ENCODE measurements at regions not wholly inside any gene's neighbourhood (a gene's known extent, or its start where the extent isn't known, plus 50 kb on each side); places are given as distances from the start of the nearest gene placed in this dataset.
A peak's percentile ranks its signal among the peaks of the same experiment; 100 is the strongest.
"Not testable (repeated sequence)": the region's sequence is repeated elsewhere in the genome, so short reads cannot be mapped to it uniquely, and the experiment has no call there.

DNA sequence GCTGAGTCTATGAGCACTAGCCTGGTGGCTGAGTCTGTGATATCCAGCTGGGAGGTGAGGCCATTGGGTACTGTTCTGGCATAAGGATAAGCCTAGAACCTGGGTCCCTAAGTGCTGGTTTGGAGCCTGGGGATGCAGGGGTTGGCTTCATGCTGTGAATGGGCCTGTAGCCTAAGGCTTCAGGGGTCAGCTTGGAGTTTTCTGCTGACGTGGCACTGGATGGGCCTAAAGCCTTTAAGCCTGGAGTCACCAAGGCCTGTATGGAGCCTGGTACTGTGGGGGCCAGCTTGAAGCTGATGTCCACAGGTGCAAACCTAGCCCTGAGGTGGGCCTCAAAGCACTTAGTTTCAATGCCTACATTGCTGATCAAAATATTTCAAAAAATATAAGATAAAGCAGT, 979.6 kb upstream of the POU3F4 start:
- DNase-seq = no peak

DNA sequence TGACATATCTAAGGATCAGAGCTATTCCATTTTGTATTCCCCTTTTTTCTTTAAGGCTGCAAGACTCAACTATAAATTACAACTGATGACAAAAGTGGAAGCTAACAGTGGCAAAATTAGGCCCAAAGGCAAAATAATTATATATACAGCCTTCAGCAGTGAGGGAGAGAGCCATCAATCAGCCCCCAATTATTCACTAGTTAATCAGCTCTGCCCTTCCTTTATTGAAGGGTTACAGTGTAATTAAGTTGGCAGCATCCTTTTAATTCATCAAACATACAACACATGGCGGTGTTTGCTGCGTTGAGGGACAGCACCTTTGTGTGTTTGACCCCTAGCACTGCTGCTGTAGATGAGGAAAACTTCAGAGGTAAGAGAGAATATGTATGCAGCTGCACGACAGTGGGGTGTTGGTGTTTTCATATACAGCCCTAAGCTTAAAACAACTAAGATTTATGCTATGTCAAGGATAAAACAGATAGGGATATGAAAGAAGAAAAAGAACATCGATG, 973.9 kb upstream of the POU3F4 start:
- DNase-seq = peak; percentile 24

DNA sequence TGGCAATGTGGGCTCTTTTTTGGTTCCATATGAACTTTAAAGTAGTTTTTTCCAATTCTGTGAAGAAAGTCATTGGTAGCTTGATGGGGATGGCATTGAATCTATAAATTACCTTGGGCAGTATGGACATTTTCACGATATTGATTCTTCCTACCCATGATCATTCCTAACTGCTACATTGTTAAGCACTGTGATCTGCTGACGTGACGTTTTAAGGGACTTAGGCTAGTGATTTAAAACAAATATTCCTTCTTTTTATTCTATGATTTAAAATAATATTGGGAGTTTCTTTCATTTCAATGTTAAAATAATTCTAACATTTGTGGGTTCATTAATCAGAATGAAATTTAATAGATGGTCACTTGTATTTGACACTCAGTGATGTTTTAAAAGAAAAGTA, 970.9 kb upstream of the POU3F4 start:
- not testable (repeated sequence) for DNase-seq

DNA sequence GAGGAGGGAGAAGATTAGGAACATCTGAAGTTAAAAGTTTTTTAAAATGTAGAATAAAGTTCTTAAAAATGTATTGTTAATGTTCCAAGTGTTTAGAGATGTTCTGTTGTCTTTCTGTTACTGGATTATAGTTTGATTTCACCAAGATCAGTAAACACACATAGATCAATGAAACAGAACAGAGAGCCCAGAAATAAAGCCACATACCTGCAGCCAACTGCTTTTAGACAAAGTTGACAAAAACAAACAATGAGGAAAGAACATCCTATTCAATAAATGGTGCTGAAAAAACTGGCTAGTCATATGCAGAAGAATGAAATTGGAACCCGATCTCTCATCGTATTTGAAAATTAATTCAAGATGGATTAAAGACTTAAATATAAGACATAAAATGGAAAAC, 966.3 kb upstream of the POU3F4 start:
- DNase-seq = no peak

DNA sequence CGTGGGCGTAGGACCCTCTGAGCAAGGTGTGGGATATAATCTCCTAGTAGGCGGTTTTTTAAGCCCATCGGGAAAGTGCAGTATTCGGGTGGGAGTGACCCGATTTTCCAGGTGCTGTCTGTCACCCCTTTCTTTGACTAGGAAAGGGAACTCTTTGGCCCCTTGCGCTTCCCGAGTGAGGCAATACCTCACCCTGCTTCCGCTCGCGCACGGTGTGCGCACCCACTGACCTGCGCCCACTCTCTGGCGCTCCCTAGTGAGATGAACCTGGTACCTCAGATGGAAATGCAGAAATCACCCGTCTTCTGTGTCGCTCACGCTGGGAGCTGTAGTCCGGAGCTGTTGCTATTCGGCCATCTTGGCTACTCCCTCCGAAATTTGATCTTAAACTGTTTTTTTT, 955.9 kb upstream of the POU3F4 start:
- DNase-seq = not testable (repeated sequence)

DNA sequence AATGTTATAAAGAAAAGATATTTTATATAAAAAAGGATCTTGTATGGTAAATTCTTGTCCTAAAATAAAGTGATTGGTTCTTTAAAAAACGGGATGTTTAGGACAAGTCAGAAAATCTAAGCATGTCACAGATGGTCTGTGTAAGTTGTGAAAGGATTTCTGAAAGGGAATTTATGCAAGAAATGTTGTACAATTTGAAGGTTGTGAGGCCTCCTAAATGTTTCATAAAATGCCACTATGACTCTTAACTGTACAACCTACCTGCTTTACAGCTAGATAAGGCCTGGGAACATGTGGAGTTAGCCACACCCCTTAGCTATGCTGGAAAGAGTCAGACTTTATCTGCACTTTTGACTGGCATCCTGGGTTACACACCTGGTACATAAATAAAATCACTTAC, 951.5 kb upstream of the POU3F4 start:
- no peak for DNase-seq

DNA sequence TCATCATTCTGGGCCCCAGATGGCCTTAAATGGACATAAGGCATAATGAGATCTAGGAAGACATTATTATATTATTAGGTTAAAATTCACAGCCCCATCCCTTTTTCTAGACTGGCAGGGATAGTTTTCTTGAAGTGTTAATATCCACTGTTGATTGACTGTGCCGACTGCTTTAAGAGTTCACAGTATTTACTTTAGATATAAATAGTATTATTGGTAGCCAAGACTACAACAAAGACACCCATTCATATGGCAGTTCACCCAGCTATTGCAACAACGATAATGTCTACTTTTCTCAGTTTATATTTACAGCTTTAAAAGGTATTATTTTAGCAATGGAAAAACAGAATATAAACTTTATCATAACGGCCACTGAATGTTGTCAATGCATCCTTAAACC, 922.2 kb upstream of the POU3F4 start:
- no peak for DNase-seq

DNA sequence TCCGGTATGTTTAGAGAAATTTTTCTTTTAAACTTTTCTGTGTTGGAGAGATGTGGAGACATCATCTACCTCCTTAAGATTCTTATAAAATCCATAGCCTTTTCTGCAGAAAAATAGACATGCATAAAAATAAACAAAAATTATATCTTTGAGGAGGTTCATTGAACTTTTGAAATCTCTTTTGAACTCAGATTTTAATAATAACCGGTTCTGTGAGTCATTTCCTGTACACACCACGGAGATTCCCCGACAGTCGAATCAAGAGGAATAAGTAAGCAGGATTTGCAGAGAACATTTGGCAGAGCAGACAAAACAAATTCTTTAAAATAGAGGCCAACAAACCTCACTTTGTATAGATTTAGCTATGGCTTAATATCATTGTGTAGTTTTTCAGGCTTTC, 918.7 kb upstream of the POU3F4 start:
- no peak for DNase-seq

DNA sequence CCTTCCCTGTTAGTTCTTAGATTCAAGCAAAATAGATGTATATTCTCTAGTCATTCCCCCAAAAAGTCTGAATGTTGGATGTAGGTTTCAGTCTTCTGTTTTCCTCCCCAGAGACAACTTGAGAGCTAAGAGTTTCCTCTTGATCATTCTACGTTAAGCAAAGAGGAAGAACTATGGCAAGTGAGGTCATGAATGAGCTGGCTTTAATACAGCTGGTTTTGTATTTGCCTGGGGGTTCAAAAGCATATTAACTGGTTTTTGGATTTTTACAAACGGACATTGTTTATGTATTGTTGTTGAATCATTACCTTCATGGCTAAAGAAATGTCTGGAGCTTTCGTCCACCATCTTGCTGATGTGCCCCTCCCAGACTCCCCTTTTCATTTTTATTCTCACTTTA, 916.7 kb upstream of the POU3F4 start:
- no peak for DNase-seq

DNA sequence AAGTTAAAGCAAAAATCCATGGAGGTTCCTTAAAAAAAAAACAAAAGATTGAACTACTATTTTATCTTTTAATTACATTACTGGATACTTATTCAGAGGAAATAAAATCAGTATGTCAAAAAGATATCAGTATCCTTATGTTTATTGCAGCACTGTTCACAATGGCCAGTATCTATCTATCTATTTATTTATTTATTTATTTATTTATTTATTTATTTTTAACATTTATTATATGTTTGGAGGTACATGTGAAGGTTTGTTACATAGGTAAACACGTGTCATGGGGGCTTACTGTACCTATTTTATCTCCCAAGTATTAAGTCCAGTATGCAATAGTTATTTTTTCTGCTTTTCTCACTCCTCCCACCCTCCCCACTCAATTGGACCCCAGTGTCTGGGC, 881.1 kb upstream of the POU3F4 start:
- no peak for DNase-seq

DNA sequence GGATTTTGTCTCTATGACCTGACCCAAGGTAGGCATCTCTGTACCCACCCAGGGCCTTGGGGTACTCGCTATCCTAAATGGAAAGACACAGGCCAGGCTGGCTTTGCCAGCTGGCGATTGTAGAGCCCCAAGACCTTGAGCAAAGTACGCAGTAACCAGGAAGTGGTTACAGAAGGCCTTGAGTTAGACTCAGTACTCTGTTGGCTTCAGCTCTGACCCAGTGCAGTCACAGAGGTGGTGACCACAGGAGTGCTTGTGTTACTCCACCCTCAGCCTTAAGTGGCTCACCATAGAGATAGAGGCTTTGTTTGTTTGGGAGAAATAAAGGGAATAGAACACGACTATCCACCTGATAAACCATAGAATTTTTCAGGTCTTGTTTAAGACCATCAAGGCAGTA, 880.5 kb upstream of the POU3F4 start:
- DNase-seq = no peak

DNA sequence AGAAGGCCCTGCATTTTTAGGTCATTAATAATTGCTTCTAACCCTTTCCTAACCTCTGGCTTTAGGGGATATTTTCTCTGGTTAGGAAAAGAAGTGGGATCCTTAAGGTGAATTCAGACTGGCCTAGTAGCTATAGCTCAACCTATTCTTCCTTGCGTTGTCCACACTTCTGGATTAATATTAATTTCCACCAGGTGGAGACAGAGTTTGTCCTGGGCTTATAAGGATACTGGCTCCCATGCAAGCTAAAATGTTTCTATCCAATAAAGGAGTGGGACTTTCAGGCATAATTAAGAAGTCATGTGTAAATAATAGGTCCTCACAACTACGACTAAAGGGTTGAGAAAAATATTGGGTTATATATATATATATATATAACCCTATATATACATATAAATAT, 860.0 kb upstream of the POU3F4 start:
- no peak for DNase-seq

DNA sequence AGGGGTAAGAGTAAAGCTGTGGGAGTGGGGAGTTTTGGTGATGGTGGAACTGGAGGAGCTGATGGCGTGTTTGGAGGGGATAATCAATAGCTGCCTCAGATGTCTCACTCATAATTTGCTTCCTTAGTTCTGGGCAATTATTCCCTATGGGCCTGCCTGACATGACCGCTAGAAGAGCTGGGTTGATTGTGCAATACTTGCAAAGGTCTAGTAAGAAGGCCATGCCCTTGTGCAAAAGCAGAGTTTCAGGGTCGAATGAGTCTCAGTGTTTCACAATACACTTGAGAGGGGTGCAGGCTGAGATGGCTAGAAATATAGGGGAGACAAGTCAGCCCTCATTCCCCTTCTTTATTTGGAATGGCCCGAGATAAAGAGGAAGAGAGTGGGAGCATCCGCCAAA, 858.4 kb upstream of the POU3F4 start:
- no peak for DNase-seq

DNA sequence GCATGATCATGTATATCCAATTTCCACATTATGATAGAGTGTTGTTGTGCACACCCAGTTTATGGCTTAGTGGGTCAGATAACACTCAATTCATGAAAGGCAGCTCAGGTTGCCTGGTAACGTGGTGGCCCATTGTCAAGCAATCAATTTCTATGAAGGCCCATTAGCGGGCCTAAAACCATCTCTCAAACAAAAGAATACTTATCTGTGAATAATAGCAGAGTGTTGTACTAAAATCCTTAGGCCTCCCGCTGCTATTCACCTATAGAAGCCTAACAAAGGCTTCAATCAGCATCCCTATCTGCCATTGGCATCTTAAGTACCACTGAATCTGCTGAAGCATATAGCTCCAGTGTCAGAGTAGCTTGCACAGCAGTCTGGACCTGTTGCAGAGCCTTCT, 849.6 kb upstream of the POU3F4 start:
- DNase-seq = no peak

DNA sequence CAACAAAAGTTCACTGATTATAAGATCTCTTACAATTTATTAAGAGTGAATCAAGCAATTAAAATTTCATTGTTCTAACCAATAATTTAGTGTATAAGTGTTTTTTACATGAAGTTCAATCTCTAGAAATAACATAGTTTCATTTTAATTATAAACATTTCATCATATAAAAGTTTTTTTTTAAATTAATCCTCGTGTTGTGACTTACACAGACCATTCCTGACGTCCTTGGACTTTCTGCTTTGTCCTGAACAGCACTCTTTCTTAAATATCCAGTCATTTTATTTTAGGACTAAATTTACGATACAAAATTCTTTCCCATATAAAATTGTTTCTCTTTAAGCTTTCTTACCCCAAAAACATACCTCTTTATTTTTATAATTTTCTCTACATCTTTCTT, 841.7 kb upstream of the POU3F4 start:
- no peak for DNase-seq

DNA sequence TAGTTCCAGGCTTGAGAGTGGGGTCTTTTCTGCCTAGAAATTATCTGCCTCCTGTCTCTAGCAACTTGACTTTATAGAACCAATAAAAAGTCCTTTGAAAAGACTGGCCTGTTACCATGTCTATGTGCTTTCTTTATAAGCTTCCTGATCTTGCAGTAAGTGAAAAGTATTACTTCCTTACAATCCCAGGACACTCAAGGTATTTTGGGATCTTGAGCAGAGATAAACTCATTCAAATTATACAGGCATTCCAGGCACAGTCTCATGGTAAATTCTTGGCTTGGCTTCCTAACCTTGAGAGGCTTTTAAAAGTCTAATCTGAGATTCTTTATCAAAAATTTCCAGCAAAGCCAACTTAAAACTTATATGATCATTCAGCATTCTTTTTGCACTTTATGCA, 833.0 kb upstream of the POU3F4 start:
- DNase-seq = no peak

DNA sequence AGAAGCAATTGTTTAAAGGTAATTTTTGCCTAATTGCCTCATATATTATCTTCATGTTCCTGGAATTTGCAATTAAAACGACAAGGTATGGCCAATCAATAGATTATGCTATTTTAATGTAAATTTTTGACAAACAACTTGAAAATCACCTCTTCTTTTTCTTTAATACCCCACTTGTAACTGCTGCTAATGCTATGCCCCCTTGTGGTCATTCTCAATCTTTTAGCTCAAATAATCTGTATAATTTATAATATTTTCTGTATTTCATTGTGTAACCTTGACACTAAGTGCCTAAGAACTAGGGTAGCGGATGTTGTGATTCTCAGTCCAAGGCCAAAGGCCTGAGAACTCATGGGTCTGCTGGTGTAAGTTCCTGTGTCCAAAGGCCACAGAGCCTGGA, 831.7 kb upstream of the POU3F4 start:
- DNase-seq = no peak

DNA sequence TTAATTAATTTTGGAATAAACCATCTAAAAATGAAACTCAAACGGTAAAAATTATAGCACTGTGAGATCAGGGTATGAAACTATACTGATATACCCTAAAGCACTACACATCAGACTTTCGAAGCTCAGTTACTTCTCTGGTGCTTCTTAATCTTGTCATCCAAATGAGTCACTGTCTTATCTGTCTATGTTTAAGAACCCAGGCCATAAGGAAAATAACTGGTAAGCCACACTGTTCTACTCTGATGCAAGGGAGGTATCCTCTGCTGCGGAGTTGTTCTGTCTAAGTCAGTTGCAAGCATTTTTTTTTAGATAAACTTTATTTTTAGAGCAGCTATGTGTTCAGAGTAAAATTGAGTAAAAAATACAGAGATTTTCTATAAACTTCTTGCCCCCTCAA, 830.8 kb upstream of the POU3F4 start:
- DNase-seq = no peak

DNA sequence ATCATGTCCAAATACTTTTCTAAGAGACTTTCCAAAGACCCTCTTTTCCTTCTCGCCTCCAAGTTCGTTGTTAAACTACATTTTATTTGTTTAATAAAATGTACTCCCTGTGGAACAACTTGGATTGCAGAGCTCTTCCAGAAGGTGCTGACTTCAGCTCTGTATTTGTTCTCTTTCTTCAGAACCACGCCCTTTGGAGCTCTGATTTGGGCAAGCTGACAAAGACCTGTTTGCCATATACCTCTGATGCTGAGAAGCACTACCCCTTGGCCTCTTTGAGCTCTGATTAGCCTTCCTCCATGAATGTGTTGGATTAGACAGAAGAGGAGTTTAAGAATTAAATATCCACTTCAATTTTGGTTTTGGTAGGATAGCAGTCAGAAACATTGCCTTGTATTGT, 815.1 kb upstream of the POU3F4 start:
- DNase-seq = no peak

DNA sequence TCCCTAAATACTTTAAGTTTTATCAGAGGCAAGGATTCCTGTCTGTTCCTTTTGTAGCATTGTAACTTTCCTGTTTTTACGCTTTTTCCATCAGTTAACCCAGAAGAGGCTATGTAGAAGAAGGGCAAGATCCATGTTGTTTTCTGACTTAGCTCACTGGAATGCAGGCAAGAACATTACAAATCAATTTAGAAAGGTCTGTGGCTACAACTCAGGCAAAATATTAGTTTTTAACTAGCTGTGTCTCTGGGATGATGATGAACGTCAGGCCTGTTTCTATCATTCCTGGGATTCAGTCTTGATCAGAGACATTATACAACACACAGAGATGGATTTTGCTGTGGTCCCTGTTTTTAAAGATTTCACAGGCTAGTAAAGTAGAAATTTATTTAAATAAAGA, 813.0 kb upstream of the POU3F4 start:
- no peak for DNase-seq

DNA sequence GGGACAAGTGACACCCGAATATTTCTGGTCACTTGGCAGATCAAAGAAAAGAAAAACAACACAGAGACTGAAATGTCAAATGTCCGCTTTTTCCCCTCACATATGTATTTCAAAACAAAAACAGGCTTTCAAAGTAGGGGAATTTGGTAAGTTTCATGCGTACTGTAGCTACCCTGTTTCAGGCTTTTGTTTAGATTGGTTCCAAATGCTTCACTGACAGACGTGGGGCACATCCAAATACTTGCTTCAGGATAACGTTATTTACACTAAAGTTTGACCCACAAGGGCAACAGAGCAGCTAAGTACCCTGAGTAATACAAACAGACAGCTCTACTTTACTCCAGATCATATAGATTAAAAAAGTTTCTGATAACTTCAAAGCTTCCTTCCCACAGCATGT, 804.5 kb upstream of the POU3F4 start:
- no peak for DNase-seq

DNA sequence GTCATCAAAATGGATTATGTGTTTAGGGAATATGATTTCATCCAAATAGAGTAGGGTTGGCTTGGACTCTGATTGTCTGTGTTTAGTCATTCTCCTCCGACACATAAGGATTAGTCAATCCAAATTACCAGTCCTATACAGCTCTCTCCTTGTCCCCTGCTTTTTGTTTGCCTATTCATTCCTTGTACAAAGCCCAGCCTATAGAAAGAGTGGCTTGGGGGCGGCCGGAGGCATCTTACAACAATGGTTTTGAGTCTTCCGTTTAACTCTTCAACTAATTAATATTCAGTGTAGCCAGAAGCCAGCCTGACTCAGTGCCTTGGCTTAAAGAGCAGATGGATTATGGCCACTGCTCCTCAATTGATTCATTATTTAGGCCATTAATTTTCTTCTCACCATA, 796.6 kb upstream of the POU3F4 start:
- no peak for DNase-seq

DNA sequence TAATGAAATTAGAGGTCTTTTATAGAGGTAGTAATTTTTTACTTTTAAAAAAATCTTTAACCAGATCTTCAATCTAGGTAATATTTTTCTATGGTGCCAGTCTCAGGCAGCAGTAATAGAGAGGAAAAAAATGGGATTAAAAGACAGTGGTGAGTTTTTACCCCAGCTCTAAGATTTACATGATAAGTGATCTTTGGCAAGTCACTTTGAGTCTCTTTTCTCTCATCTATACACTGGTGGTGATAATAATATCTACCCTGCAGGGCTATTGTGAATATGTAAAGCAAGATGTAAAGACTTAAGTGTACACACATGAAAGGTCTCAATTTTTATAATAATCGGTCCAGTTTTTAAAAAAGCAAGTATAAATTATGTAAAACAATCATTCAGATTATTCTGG, 786.2 kb upstream of the POU3F4 start:
- no peak for DNase-seq

DNA sequence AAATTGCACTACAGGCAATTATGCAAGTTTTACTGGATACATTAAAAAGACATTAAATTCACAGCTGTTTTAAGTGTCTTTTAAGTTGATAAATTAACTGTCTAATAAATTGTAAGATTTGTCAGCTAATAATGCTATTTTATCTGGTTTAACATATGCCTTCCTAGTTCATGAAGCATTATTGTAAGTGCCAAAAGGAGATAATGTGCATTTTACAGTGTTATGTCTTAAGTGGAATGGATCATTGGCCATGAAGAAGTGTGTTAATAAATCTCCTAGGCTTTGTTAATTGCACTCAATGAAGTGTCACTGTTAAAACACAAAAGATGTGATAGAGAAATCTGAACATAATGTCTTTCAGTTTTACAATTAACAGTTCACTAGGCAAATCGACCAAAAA, 784.3 kb upstream of the POU3F4 start:
- DNase-seq = no peak

DNA sequence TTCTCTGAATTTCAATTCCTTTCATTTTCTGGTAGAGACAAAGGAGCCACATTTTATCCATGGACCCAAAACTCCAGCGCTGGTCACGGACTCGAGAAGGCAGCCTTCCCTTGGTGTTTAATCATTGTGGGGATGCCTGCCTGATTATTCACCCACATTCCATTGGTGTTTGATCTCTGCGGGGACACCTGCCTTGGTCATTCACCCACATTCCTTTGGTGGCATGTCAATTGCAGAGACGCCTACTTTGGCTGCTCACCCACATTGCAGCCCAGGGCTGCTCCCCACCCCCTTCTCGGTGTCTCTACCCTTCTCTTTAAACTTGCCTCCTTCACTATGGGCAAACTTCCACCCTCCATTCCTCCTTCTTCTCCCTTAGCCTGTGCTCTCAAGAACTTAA, 780.7 kb upstream of the POU3F4 start:
- DNase-seq = not testable (repeated sequence)

DNA sequence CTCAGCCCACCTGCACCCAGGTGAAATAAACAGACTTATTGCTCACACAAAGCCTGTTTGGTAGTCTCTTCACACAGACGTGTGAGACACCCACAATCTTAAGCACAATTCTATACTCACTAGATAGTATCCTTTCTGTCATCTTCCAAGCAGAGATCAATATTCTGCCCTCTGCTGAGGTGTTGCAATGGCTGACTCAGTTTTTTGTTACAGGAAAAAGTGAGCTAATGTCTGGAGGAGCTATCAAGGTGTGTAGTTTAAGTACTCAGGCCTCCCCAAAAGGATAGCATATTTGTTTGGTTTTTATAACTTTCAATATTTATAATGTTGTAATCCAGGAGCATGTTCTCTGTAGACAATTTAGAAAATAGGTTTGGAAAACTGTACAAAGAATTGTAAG, 775.2 kb upstream of the POU3F4 start:
- DNase-seq = no peak

Measured in NCI-H1417 treated with DMSO at 0.1 percent for 48 hours (cell line).